GM10266 (cell line): ENCODE measurements at regions not wholly inside any gene's neighbourhood (a gene's known extent, or its start where the extent isn't known, plus 50 kb on each side); places are given as distances from the start of the nearest gene placed in this dataset.
"Not testable (repeated sequence)": the region's sequence is repeated elsewhere in the genome, so short reads cannot be mapped to it uniquely, and the experiment has no call there.

ENCODE experiments used
- DNase-seq: peaks from one replicate; pipeline ENCODE4 v3.0.0; 2012; ENCODE audit errors: extremely low spot score
- TF ChIP-seq, protein P1 (sequence below): IDR thresholded peaks from 2 replicates; pipeline ENCODE4 v1.5.1; 2012; ENCODE audit warnings: mild to moderate bottlenecking, low read depth; ENCODE audit not compliant: control insufficient read depth, insufficient read depth; ENCODE audit errors: missing control alignments

GRCh38 chr3:177358091-177358976 lies 161.1 kb upstream of the TBL1XR1 start:
- peak; percentile 77 for DNase-seq
- TF ChIP-seq, protein P1, sequence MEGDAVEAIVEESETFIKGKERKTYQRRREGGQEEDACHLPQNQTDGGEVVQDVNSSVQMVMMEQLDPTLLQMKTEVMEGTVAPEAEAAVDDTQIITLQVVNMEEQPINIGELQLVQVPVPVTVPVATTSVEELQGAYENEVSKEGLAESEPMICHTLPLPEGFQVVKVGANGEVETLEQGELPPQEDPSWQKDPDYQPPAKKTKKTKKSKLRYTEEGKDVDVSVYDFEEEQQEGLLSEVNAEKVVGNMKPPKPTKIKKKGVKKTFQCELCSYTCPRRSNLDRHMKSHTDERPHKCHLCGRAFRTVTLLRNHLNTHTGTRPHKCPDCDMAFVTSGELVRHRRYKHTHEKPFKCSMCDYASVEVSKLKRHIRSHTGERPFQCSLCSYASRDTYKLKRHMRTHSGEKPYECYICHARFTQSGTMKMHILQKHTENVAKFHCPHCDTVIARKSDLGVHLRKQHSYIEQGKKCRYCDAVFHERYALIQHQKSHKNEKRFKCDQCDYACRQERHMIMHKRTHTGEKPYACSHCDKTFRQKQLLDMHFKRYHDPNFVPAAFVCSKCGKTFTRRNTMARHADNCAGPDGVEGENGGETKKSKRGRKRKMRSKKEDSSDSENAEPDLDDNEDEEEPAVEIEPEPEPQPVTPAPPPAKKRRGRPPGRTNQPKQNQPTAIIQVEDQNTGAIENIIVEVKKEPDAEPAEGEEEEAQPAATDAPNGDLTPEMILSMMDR, result no peak

DNA sequence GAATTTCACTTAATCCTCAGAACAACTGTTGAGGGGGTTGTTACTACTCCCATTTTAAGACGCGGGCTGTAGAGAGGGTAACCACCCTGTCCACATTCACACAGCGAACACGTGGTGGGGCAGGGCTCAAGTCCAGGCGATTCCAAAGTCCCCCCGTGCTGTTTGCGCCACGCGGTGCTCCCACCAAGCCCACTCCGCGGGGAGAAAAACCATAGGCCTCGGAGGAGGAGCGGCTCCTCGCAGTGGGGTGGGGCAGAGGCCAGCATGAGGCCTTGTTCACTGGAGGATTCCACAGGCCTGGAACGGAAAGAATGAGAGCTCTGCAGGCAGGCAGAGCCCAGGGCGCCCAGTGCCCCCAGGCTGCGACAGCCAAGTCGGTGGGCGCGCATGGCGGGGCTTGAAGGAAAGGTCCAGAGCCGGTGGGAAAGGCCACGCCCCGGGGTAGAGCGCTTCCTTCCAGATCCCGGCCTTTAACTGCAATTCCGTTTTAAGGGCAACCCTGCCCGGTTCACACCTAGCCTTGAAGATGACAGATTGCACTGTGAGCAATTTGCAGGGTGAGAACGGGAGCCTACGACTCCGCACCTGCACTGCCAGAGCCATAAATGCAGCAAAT lies 161.8 kb upstream of the TBL1XR1 start:
- TF ChIP-seq, protein P1, result no peak
- peak; percentile 59 for DNase-seq

DNA sequence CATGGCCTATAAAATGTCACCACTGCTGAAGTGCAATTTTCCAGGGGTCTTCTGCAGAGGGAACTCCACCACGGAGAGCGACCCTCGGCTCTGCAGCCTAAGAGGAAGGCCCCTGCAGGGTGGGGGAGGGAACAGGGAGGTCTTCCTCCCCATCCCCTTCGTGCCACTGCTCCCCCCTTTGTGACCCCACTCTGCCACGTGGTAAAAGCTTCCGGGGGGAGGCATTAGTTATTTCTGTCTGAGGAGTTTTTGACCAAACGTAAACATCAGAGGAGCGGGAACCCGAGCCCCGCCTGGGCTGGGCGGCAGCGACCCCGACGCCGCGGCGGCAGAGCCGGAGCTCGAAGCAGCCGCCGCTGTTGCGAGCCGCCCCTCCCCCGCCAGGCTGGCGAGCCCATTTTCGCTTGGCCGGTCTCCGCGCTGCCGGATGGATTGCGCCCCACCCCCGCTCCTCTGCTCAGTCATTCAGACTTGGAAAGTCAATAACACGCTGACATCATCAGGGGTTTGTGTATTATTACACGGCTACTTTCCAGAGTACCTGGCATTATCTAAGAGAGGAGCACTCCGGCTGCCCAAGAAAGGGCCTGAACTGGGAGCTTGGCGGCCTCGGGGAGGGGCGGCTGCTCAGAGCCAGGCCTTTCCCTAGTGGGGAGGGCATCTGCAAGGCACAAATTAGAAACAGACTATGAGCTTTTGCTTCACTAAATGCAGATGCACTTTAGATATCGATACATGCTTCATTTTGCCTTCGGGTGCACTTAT lies 162.5 kb upstream of the TBL1XR1 start:
- DNase-seq, result peak; percentile 94
- TF ChIP-seq, protein P1, result peak; percentile 18

DNA sequence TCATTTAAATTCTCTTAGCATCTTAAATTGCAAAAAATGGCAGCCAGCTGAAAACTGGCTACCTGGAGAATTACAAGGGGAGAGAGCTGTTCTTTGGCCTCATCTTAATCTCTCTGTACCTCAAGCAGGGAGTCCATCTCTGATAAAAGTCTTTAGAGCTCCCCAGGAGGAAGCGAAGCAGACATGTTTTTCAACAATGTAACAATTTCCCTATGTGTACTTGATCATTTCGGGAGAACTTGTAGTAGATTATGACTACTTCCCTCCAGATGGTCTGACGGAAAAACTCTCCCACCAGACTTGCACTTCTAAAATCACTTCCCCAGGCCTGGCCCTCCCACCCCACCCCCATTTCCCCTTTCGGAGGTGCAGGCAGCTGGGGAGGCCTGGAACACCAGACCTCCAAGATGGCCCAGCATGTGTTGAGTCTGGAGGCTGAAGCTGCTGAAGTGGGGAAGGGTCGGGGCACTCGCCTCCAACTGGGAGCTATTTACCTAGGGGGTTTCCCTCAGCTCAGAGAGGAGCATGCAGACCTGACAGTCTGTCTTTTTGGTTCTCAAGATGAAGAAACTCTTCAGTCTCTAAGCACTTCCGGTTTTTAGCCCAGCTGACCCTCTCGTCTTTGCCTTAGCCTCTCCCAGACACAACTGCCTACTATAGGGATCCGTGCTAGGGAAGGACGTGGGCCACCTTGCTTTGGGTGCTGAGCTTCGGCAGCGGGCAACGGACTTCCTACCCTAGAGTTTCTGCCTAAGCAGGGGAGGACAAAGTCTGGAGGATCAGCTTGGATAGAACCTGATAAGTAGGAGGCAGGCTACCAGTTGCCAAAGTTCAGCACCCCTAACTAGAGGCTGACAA lies 164.0 kb upstream of the TBL1XR1 start:
- TF ChIP-seq, protein P1, result no peak
- peak; percentile 51 for DNase-seq

DNA sequence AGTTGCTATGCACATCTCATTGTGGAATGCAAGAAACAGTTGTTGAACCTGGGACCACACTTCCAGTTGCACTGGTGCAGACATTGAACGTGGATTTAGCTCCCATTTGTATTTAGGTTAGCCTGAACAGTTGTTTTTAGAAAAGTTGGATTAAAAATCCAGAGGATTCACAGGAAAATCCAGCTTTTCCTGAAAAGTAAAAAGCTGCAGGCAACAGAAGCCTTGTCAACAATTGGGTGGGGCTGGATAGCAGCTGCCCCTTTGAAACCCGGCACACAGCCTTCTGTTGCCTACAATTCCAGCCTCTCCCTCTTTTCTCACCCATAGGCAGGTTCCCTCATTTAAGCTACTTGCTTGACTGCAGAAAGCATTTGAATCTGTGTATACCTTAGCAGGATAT lies 165.3 kb upstream of the TBL1XR1 start:
- TF ChIP-seq, protein P1, result no peak
- no peak for DNase-seq

DNA sequence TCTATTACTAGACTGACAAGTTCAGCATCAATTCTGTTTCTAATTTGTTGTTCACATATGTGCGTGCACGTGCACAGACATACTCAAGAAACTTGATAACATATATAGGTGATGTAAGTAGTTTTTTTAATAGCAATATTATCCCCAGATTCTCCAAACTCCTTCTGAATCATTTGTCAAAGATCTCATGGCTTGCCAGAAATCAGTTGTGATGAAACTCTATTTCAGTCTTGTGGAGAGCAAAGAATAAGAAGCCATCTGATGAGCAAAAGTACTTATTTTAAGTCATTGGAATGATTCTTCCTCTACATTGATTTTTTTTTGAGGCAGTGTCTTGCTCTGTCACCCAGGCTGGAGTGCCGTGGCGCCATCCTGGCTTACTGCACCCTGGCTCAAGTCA lies 167.0 kb upstream of the TBL1XR1 start:
- TF ChIP-seq, protein P1, result no peak
- no peak for DNase-seq

DNA sequence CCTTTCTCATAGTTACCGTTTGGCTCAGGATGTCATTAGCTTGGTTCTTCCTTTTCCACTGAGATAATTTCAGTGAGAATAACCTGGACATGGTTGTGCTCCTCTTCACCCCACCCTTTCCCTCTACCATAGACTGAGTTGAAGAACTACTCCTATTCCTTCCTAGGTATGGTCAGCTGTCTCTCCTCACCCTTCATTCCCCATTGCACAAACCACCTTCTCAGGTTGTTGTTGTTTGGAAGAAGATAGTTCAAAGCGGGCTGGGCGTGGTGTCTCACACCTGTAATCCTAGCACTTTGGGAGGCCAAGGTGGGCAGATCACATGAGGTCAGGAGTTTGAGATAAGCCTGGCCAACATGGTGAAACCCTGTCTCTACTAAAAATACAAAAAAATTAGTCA lies 168.0 kb upstream of the TBL1XR1 start:
- not testable (repeated sequence) for DNase-seq
